Mucosa of descending colon (tissue), 3 donors: ENCODE measurements at regions not wholly inside any gene's neighbourhood (a gene's known extent, or its start where the extent isn't known, plus 50 kb on each side); places are given as distances from the start of the nearest gene placed in this dataset.

Source experiments
- ATAC-seq: fragments of 200-7000 bp; cut with Tn5 transposase; one replicate; pipeline ENCODE4 v1.9.1; 2020; ENCODE audit warnings: mild to moderate bottlenecking, moderate library complexity
- DNase-seq, 3 donors: peaks; one replicate each; pipeline ENCODE4 v3.0.0-alpha.2; 2020
- H3K36me3 ChIP-seq: fragments of 200-600 bp; one replicate; pipeline ENCODE4 v1.8.0; 2021; ENCODE audit warnings: low read depth, mild to moderate bottlenecking
- H3K4me1 ChIP-seq: fragments of 200-600 bp; one replicate; pipeline ENCODE4 v1.8.0; 2021; ENCODE audit warnings: low read depth, mild to moderate bottlenecking
- H3K4me3 ChIP-seq: fragments of 200-600 bp; one replicate; pipeline ENCODE4 v1.8.0; 2021; ENCODE audit warnings: mild to moderate bottlenecking
- H3K9me3 ChIP-seq: fragments of 200-600 bp; one replicate; pipeline ENCODE4 v1.8.0; 2021; ENCODE audit warnings: mild to moderate bottlenecking
- CTCF ChIP-seq: fragments of 200-600 bp; IDR thresholded peaks from one replicate; pipeline ENCODE4 v1.8.0; 2022; ENCODE audit warnings: antibody characterized with exemption, mild to moderate bottlenecking
- intact Hi-C, 2 donors: fragments of 100-400 bp; cut with DNase I in 1 of 2; cut with micrococcal nuclease in 1 of 2; formaldehyde crosslinking; loops; one replicate each; pipeline versions ENCODE4 v1.11.0 to v1.11.1; 2022; cut with DNase I, micrococcal nuclease
- donor health status: DM: no; HTN: no; CAD: no; lungs with moderate emphysema.
- donor health status: DM: no; HTN: no; CAD: no.
- donor health status: DM: no; HTN: yes; CAD: no.

- Histone ChIP-seq H3K4me1 (peaks cover 9% of the 10 kb centered on the region), H3K4me3 (no peak overlapping the region), H3K36me3 (no peaks in the 10 kb centered on the region), H3K9me3 (no peaks in the 10 kb centered on the region)
- intact Hi-C loops = no loop called here
- ATAC-seq = no peak
- TF ChIP-seq CTCF = no peak
- no peak for DNase-seq
These were observed 146.9 kb upstream of the IER5L start for GRCh38 chr9:129324808-129325502.

GRCh38 chr9:129323999-129324553 lies 146.0 kb upstream of the IER5L start:
- H3K9me3 ChIP-seq = no peaks in the 10 kb centered on the region
- H3K4me1 ChIP-seq = peaks cover 11% of the 10 kb centered on the region
- H3K36me3 ChIP-seq = no peaks in the 10 kb centered on the region
- no peak overlapping the region for H3K4me3 ChIP-seq
- no peak for ATAC-seq
- intact Hi-C loops = no loop called here
- no peak for DNase-seq
- no peak for TF ChIP-seq CTCF

- no peak for DNase-seq
- intact Hi-C loops = no loop called here
- H3K36me3 ChIP-seq = no peaks in the 10 kb centered on the region
These were observed 145.4 kb upstream of the IER5L start for GRCh38 chr9:129323376-129323998.

GRCh38 chr9:129322641-129323375 lies 144.7 kb upstream of the IER5L start:
- intact Hi-C loops = no loop called here
- ATAC-seq (no peak), DNase-seq (no peak)
- H3K9me3 ChIP-seq = no peaks in the 10 kb centered on the region
- TF ChIP-seq CTCF = no peak
- no peak overlapping the region for H3K4me3 ChIP-seq
- H3K4me1 ChIP-seq = peaks cover 11% of the 10 kb centered on the region
- H3K36me3 ChIP-seq = no peaks in the 10 kb centered on the region

More at GRCh38 chr9:129323376-129323998, 145.4 kb upstream of the IER5L start:
- H3K4me1 ChIP-seq = peaks cover 11% of the 10 kb centered on the region
- no peak overlapping the region for H3K4me3 ChIP-seq
- no peak for ATAC-seq
- no peaks in the 10 kb centered on the region for H3K9me3 ChIP-seq
- no peak for TF ChIP-seq CTCF

GRCh38 chr9:129322022-129322621 lies 144.1 kb upstream of the IER5L start:
- Histone ChIP-seq H3K9me3 (no peaks in the 10 kb centered on the region), H3K36me3 (no peaks in the 10 kb centered on the region), H3K4me3 (no peak overlapping the region), H3K4me1 (peaks cover 11% of the 10 kb centered on the region)
- no peak for ATAC-seq
- TF ChIP-seq CTCF = no peak
- intact Hi-C loops = no loop called here
- no peak for DNase-seq
